GM21529 (cell line): ENCODE measurements at regions not wholly inside any gene's neighbourhood (a gene's known extent, or its start where the extent isn't known, plus 50 kb on each side); places are given as distances from the start of the nearest gene placed in this dataset.
"Not testable (repeated sequence)": the region's sequence is repeated elsewhere in the genome, so short reads cannot be mapped to it uniquely, and the experiment has no call there.

Experiments
- ATAC-seq: cut with Tn5 transposase; IDR thresholded peaks from one replicate; pipeline ENCODE4 v1.9.1; 2021; ENCODE audit not compliant: unreplicated experiment

DNA sequence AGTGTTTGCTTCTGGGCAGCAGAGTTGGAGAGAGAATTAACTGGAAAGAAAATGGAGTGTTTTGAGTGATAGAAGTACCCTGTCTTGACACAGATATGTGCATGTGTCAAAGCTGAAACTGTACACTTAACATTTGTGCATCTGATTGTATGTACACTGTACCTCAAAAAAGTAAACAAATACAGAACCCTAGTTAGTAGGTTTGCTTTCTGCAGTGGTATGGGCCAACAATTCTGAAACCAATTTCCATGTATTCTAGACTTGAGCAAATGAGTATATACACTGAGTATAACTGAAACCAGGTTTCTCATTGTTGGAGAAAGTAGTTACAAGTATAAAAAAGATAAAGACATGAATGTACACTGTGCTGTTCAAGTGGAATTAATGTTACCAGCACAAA is 52.4 kb downstream of the ELAPOR2 start:
- ATAC-seq = no peak

GRCh38 chr7:87004956-87005355 is 54.5 kb downstream of the ELAPOR2 start:
- ATAC-seq = no peak

GRCh38 chr7:87003872-87004798 is 55.3 kb downstream of the ELAPOR2 start:
- peak; percentile 64 for ATAC-seq

GRCh38 chr7:87001214-87001613 is 58.2 kb downstream of the ELAPOR2 start:
- no peak for ATAC-seq

- ATAC-seq = no peak
These were observed 59.1 kb downstream of the ELAPOR2 start for GRCh38 chr7:87000344-87000743.

GRCh38 chr7:86999750-87000149 is 59.7 kb downstream of the ELAPOR2 start:
- no peak for ATAC-seq

GRCh38 chr7:86995814-86996213 is 63.6 kb downstream of the ELAPOR2 start:
- ATAC-seq = no peak

- no peak for ATAC-seq
These were observed 64.3 kb downstream of the ELAPOR2 start for GRCh38 chr7:86995052-86995725.

GRCh38 chr7:86991771-86992191 is 67.7 kb downstream of the ELAPOR2 start:
- ATAC-seq = no peak

- peak; percentile 68 for ATAC-seq
These were observed 68.2 kb downstream of the ELAPOR2 start for GRCh38 chr7:86991093-86991769.

GRCh38 chr7:86989407-86989806 is 70.0 kb downstream of the ELAPOR2 start:
- ATAC-seq = no peak

- not testable (repeated sequence) for ATAC-seq
These were observed 71.6 kb downstream of the ELAPOR2 start for GRCh38 chr7:86987834-86988233.

DNA sequence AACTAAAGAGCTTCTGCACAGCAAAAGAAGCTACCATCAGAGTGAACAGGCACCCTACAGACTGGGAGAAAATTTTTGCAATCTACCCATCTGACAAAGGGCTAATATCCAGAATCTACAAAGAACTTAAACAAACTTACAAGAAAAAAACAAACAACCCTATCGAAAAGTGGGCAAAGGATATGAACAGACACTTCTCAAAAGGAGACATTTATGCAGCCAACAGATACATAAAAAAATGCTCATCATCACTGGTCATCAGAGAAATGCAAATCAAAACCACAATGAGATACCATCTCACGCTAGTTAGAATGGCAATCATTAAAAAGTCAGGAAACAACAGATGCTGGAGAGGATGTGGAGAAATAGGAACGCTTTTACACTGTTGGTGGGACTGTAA is 72.1 kb downstream of the ELAPOR2 start:
- not testable (repeated sequence) for ATAC-seq

GRCh38 chr7:86985342-86985741 is 74.1 kb downstream of the ELAPOR2 start:
- ATAC-seq = not testable (repeated sequence)

DNA sequence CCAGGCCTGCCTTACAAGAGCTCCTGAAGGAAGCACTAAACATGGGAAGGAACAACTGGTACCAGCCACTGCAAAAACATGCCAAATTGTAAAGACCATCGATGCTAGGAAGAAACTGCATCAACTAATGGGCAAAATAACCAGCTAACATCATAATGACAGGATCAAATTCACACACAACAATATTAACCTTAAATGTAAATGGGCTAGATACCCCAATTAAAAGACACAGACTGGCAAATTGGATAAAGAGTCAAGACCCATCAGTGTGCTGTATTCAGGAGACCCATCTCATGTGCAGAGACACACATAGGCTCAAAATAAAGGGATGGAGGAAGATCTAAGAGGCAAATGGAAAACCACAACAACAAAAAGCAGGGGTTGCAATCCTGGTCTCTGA is 75.8 kb downstream of the ELAPOR2 start:
- ATAC-seq = not testable (repeated sequence)

GRCh38 chr7:86981937-86982336 is 77.5 kb downstream of the ELAPOR2 start:
- not testable (repeated sequence) for ATAC-seq

DNA sequence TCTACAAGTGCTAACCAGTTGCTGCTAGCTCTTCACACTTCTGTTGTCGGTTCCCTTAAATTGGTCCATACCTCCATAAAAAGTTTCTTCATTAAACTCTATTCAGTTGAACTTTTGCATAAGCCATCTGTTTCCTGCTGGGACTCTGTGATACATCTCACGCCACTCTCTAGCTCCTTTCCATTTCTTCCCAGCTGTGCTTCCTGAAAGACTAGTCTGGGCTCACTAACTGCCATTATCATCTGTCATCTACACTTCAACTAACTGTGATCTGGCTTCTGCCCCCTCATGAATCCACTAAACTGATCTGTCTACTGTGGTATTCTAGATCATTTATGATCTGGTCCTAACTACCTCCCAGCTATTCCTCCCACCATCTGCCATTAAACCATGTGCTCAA is 78.3 kb downstream of the ELAPOR2 start:
- ATAC-seq = no peak

- ATAC-seq = no peak
These were observed 79.2 kb downstream of the ELAPOR2 start for GRCh38 chr7:86980223-86980622.

DNA sequence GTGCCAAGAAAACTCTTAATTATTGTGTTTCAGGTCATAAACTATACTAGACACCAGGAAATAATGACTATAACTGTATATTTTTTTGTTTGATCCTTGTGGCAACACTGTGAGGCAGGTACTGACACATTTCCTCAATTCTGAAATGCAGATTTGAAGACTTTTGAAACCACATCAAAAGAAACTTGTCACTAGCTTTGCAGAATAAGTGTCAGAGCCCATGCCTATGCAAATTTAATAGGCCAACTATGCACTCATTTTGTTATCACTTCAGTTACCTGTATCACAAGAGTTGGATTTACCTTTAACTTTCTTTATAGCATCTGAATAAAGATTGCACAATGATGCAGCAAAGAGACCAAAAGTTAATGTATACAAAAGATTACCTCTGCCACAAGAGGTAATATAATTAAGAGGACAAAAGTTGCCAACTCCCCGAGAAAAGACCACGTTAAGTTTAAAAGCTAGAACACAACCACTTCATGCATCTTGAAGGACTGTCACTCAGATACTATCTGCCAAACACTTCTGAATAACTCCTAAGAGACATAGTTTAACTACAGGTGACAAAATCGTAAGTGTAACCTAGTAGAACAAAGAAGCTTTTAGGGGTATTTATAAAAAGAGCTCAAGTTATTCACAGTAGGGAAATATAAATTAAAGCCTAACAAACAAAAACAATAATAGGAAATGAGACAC is 80.5 kb downstream of the ELAPOR2 start:
- peak; percentile 95 for ATAC-seq

- ATAC-seq = no peak
These were observed 82.5 kb downstream of the ELAPOR2 start for GRCh38 chr7:86976958-86977357.

DNA sequence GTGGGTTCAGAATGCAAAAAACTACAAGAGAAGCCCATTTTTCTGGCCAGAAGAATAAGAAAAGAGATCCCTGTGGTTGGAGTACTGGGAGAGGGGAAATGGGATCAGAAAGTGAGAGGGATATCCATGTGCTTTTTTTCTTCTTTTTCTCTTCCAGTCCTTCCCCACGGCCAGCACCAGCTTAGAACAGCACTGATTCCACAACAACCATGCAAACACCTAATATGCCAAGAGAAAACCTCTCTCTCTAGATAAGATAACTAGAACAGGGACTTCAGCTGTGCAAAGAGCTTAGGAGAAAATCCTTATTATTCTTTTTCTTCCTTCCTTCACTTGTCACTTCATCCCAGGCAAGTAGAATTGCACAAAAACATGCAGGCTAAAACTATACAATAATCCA is 83.5 kb downstream of the ELAPOR2 start:
- ATAC-seq = no peak
